ENCODE measurements at regions not wholly inside any gene's neighbourhood (a gene's known extent, or its start where the extent isn't known, plus 50 kb on each side); places are given as distances from the start of the nearest gene placed in this dataset.

DNA sequence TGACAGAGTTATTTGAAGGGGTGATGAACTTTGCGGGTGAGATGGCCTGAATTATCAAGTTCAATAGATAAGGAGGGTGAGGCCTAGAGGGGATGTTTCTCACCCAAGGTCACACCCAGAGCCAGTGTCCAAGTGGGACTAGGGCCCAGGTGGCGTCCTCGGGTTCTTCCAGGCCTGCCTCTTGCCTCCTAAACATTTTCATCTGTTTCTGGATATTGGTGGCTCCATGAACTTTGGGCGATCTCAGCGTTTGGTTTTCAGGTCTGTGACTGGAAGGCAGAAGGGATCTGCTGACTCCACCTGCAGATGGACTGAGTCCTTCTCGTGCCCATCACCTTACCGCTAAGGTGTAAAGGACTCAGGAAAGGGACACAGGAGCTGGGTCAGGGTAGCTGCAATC lies 137.3 kb downstream of the DDX1 start (continued):
- TF ChIP-seq CTCF (IDR thresholded peaks at IDR 0.05) = no peak
- no peak for TF ChIP-seq CEBPB (IDR thresholded peaks at IDR 0.05)
- no peak for TF ChIP-seq EHMT2 (IDR thresholded peaks at IDR 0.05; ENCODE audit: low read depth)
- no peak for TF ChIP-seq ZNF302 (CRISPR knock-in tag; IDR thresholded peaks at IDR 0.05)

DNA sequence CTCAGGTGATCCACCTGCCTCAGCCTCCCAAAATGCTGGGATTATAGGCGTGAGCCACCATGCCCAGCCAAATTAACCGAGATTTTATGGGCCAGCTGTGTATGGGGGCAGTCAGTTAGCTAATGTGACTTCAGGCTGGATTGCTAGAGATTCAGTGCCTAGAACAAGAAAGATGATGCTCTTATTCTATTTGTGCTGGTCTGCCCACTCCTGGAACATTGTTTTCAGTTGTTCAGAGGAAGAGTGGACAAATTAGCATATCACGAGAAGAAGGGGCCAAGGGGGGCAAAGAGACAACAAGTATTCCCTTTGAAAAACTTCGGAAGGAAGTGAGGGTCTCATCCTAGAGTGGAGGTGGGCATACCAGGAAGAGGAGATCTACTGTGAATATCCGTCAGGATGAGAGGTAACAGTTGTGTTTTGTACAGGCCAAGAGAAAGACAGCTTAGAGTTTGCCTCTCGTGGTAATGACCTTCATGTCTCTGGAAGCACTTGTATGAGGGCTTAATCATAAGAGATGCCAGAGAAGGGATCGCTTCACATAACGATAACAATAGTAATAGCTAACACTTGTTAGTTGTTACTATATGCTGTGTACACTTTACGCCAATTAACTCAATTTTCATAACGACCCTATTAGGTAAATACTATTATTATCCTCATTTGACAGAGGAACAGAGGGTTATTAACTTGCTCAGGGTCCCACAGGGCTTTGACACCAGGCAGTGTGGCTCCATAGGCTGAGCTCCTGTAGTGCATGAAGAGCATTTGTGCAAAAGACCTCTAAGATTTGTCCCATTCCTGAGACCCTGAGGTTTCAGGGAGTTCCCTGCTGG lies 138.3 kb downstream of the DDX1 start:
- H3K4me1 ChIP-seq = peaks cover 44% of the 10 kb centered on the region
- POLR2A ChIA-PET = interaction anchor here (0.8 kb wide), 1 partner anchor 56 kb away, joined by 3 read pairs; no protein-coding TSS in a partner anchor
- peak overlapping the region; percentile 39 to 62; a peak in 4 of 6 replicates for H3K27ac ChIP-seq
- DNase-seq (ENCODE audit: low read depth in 1 of 2, low spot score in 1 of 2) = no peak
- TF ChIP-seq RCOR1 (IDR thresholded peaks at IDR 0.05; ENCODE audit: low read depth, low read length) (no peak), ZSCAN20 (CRISPR knock-in tag; IDR thresholded peaks at IDR 0.05) (no peak), SMC3 (IDR thresholded peaks at IDR 0.05) (no peak), TFCP2L1 (CRISPR knock-in tag; IDR thresholded peaks at IDR 0.05) (no peak), FOSB (CRISPR knock-in tag; IDR thresholded peaks at IDR 0.05) (no peak), GATA3 (IDR thresholded peaks at IDR 0.05; ENCODE audit: borderline replicate concordance) (no peak), NFE2L2 (conservative IDR thresholded peaks at IDR 0.05; ENCODE audit: low read length) (no peak), CHD2 (IDR thresholded peaks at IDR 0.05; ENCODE audit: low read length, partially characterized antibody) (no peak), BHLHE40 (IDR thresholded peaks at IDR 0.05; ENCODE audit: low read depth, low read length) (no peak), ZFP36 (IDR thresholded peaks at IDR 0.05; ENCODE audit: borderline replicate concordance, partially characterized antibody) (no peak), RFX5 (IDR thresholded peaks at IDR 0.05) (no peak)
- TF ChIP-seq, protein P1, sequence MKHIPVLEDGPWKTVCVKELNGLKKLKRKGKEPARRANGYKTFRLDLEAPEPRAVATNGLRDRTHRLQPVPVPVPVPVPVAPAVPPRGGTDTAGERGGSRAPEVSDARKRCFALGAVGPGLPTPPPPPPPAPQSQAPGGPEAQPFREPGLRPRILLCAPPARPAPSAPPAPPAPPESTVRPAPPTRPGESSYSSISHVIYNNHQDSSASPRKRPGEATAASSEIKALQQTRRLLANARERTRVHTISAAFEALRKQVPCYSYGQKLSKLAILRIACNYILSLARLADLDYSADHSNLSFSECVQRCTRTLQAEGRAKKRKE (CRISPR knock-in tag; IDR thresholded peaks at IDR 0.05; ENCODE audit: low read depth) = no peak
- H3K4me2 ChIP-seq = peak overlapping the region; percentile 51
- CTCF ChIA-PET = interaction anchor here (1.0 kb wide), 1 partner anchor 210 kb away, joined by 3 read pairs; the partner anchor contains the start of gene MYCN
- peak; percentile 18 for FAIRE-seq
- ATAC-seq = peak; percentile 10 to 13; a peak in 4 of 6 replicates
- no peaks in the 10 kb centered on the region for H3K9me3 ChIP-seq
- H3K4me3 ChIP-seq = no peak overlapping the region
- WGBS (ENCODE audit: missing lambda C conversion rate) = 61% methylated on average over 10 of the region's 10 CpGs

GRCh38 chr2:15730545-15731212 lies 139.0 kb downstream of the DDX1 start:
- 9% methylated on average over 7 of the region's 7 CpGs for WGBS (ENCODE audit: missing lambda C conversion rate)
- H3K4me1 ChIP-seq = peaks cover 44% of the 10 kb centered on the region
- FAIRE-seq = peak; percentile 23
- ATAC-seq = peak; percentile 89 to 91
- peak overlapping the region; percentile 16 to 62; a peak in 4 of 6 replicates for H3K27ac ChIP-seq
- H3K4me2 ChIP-seq = peak overlapping the region; percentile 51
- peak; percentile 85 to 91 for DNase-seq (ENCODE audit: low read depth in 1 of 2, low spot score in 1 of 2)
- ChIA-PET POLR2A (interaction anchor here (0.8 kb wide), 1 partner anchor 57 kb away, joined by 3 read pairs; no protein-coding TSS in a partner anchor), CTCF (interaction anchor here (0.9 to 1.3 kb wide), 3 partner anchors 13 to 551 kb away, joined by 3 to 4 read pairs (median 3); no protein-coding TSS in a partner anchor)
- no peak overlapping the region for H3K4me3 ChIP-seq
- no peaks in the 10 kb centered on the region for H3K9me3 ChIP-seq
- no peak for TF ChIP-seq MYC (IDR thresholded peaks at IDR 0.05; ENCODE audit: borderline replicate concordance, low read length)
- TF ChIP-seq, protein P2, sequence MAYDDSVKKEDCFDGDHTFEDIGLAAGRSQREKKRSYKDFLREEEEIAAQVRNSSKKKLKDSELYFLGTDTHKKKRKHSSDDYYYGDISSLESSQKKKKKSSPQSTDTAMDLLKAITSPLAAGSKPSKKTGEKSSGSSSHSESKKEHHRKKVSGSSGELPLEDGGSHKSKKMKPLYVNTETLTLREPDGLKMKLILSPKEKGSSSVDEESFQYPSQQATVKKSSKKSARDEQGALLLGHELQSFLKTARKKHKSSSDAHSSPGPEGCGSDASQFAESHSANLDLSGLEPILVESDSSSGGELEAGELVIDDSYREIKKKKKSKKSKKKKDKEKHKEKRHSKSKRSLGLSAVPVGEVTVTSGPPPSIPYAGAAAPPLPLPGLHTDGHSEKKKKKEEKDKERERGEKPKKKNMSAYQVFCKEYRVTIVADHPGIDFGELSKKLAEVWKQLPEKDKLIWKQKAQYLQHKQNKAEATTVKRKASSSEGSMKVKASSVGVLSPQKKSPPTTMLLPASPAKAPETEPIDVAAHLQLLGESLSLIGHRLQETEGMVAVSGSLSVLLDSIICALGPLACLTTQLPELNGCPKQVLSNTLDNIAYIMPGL (CRISPR knock-in tag; IDR thresholded peaks at IDR 0.05; ENCODE audit: borderline replicate concordance) = no peak
- TF ChIP-seq TP53 (CRISPR knock-in tag; IDR thresholded peaks at IDR 0.05) = no peak
- no peak for TF ChIP-seq ZFP36 (IDR thresholded peaks at IDR 0.05; ENCODE audit: borderline replicate concordance, partially characterized antibody)
- TF ChIP-seq JUN (IDR thresholded peaks at IDR 0.05) = peak; percentile 57 to 78; a peak in 2 of 5 replicates
- TF ChIP-seq, protein P3, sequence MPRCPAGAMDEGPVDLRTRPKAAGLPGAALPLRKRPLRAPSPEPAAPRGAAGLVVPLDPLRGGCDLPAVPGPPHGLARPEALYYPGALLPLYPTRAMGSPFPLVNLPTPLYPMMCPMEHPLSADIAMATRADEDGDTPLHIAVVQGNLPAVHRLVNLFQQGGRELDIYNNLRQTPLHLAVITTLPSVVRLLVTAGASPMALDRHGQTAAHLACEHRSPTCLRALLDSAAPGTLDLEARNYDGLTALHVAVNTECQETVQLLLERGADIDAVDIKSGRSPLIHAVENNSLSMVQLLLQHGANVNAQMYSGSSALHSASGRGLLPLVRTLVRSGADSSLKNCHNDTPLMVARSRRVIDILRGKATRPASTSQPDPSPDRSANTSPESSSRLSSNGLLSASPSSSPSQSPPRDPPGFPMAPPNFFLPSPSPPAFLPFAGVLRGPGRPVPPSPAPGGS (IDR thresholded peaks at IDR 0.05) = peak; percentile 61; the same call in 1 of the 3 replicates
- TF ChIP-seq RCOR1 (IDR thresholded peaks at IDR 0.05; ENCODE audit: low read depth, low read length) = no peak
- TF ChIP-seq, protein P4, sequence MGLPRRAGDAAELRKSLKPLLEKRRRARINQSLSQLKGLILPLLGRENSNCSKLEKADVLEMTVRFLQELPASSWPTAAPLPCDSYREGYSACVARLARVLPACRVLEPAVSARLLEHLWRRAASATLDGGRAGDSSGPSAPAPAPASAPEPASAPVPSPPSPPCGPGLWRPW (IDR thresholded peaks at IDR 0.05) = no peak
- TF ChIP-seq ZNF302 (CRISPR knock-in tag; IDR thresholded peaks at IDR 0.05) = no peak
- no peak for TF ChIP-seq ZC3H11A (IDR thresholded peaks at IDR 0.05)
- TF ChIP-seq CBX2 (IDR thresholded peaks at IDR 0.05; ENCODE audit: borderline replicate concordance, low read depth) = no peak
- TF ChIP-seq MAZ (IDR thresholded peaks at IDR 0.05; ENCODE audit: borderline replicate concordance, low read depth, low read length) = no peak
- no peak for TF ChIP-seq HOXB5 (CRISPR knock-in tag; IDR thresholded peaks at IDR 0.05)
- TF ChIP-seq SMC3 (IDR thresholded peaks at IDR 0.05) = peak; percentile 34; the same call in 1 of the 3 replicates
- TF ChIP-seq GATA3 (IDR thresholded peaks at IDR 0.05; ENCODE audit: borderline replicate concordance) = peak; percentile 88; the same call in 1 of the 2 replicates
- TF ChIP-seq POLR2A (IDR thresholded peaks at IDR 0.05; ENCODE audit: low read length) = no peak

All from A549 (cell line).